GM23338 (cell line): ENCODE measurements at regions not wholly inside any gene's neighbourhood (a gene's known extent, or its start where the extent isn't known, plus 50 kb on each side); places are given as distances from the start of the nearest gene placed in this dataset.

Experiments used
- EZH2 ChIP-seq: fragments of 200-600 bp; sonication (generic); IDR thresholded peaks from one replicate; pipeline ENCODE4 v1.8.0; 2017; ENCODE audit warnings: antibody characterized with exemption, mild to moderate bottlenecking, low read depth; ENCODE audit not compliant: unreplicated experiment
- EZH2phosphoT487 ChIP-seq: fragments of 200-600 bp; sonication (generic); IDR thresholded peaks from one replicate; pipeline ENCODE4 v1.8.1; 2018; ENCODE audit warnings: antibody characterized with exemption; ENCODE audit not compliant: unreplicated experiment
- POLR2AphosphoS5 ChIP-seq: IDR thresholded peaks from 2 replicates; pipeline ENCODE4 v1.6.1; 2016; ENCODE audit warnings: antibody characterized with exemption, low read depth
- ZNF114 ChIP-seq: fragments of 250-450 bp; sonication (Bioruptor Pico); IDR thresholded peaks from 2 replicates; pipeline ENCODE4 v1.5.0; 2020; ENCODE audit warnings: mild to moderate bottlenecking, moderate library complexity
- TF ChIP-seq, protein P1 (sequence below), 2 experiments: fragments of 200-600 bp in 1 of 2; sonication (generic) in 1 of 2; conservative IDR thresholded peaks; 2 replicates each; pipeline versions ENCODE4 v1.5.1 to v1.6.1; 2016 to 2017; ENCODE audit warnings: antibody characterized with exemption in 2 of 2, low read depth in 2 of 2, mild to moderate bottlenecking in 2 of 2, moderate library complexity in 1 of 2
- TF ChIP-seq, protein P2 (sequence below): IDR thresholded peaks from one replicate; pipeline ENCODE4 v1.6.1; 2018; ENCODE audit warnings: antibody characterized with exemption; ENCODE audit not compliant: unreplicated experiment

DNA sequence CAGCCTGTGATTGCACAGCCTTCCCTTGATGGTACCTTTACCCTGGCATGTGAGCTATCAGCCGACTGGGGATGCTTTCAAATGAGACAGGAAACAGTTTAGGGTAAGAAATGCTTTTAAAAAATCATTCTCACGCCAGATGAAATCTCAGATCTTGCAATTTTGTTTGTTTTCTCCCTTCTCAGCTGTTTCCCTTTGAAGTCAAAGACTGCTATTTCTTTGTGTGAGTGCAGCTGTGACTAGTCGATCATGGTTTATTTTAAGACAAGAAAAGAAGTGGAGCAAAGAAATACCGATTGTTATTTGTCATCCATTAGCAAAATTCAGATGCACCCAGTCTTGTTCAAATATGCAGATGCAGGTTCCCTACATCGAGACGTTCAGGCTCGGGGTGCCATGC is 489.7 kb downstream of the QKI start:
- TF ChIP-seq, protein P1, sequence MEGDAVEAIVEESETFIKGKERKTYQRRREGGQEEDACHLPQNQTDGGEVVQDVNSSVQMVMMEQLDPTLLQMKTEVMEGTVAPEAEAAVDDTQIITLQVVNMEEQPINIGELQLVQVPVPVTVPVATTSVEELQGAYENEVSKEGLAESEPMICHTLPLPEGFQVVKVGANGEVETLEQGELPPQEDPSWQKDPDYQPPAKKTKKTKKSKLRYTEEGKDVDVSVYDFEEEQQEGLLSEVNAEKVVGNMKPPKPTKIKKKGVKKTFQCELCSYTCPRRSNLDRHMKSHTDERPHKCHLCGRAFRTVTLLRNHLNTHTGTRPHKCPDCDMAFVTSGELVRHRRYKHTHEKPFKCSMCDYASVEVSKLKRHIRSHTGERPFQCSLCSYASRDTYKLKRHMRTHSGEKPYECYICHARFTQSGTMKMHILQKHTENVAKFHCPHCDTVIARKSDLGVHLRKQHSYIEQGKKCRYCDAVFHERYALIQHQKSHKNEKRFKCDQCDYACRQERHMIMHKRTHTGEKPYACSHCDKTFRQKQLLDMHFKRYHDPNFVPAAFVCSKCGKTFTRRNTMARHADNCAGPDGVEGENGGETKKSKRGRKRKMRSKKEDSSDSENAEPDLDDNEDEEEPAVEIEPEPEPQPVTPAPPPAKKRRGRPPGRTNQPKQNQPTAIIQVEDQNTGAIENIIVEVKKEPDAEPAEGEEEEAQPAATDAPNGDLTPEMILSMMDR (conservative IDR thresholded peaks at IDR 0.05; ENCODE audit: low read depth in 2 of 2), result no peak
- no peak for TF ChIP-seq EZH2
- TF ChIP-seq, protein P2, sequence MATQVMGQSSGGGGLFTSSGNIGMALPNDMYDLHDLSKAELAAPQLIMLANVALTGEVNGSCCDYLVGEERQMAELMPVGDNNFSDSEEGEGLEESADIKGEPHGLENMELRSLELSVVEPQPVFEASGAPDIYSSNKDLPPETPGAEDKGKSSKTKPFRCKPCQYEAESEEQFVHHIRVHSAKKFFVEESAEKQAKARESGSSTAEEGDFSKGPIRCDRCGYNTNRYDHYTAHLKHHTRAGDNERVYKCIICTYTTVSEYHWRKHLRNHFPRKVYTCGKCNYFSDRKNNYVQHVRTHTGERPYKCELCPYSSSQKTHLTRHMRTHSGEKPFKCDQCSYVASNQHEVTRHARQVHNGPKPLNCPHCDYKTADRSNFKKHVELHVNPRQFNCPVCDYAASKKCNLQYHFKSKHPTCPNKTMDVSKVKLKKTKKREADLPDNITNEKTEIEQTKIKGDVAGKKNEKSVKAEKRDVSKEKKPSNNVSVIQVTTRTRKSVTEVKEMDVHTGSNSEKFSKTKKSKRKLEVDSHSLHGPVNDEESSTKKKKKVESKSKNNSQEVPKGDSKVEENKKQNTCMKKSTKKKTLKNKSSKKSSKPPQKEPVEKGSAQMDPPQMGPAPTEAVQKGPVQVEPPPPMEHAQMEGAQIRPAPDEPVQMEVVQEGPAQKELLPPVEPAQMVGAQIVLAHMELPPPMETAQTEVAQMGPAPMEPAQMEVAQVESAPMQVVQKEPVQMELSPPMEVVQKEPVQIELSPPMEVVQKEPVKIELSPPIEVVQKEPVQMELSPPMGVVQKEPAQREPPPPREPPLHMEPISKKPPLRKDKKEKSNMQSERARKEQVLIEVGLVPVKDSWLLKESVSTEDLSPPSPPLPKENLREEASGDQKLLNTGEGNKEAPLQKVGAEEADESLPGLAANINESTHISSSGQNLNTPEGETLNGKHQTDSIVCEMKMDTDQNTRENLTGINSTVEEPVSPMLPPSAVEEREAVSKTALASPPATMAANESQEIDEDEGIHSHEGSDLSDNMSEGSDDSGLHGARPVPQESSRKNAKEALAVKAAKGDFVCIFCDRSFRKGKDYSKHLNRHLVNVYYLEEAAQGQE, result no peak
- no peak for TF ChIP-seq POLR2AphosphoS5
- TF ChIP-seq ZNF114 (CRISPR knock-in tag), result no peak
- no peak for TF ChIP-seq EZH2phosphoT487
